Mesothelial cell of epicardium (in vitro differentiated cells): ENCODE measurements at regions not wholly inside any gene's neighbourhood (a gene's known extent, or its start where the extent isn't known, plus 50 kb on each side); places are given as distances from the start of the nearest gene placed in this dataset.

Experiments
- DNase-seq, 2 experiments: peaks; one replicate each; pipeline ENCODE4 v3.0.0; 2021; ENCODE audit warnings: low spot score in 2 of 2; ENCODE audit not compliant: unreplicated experiment in 2 of 2
- H3K27ac Mint-ChIP-seq: 2 replicates; pipeline ENCODE4 v1.8.0; 2021; ENCODE audit warnings: mixed read lengths
- H3K27me3 Mint-ChIP-seq: 2 replicates; pipeline ENCODE4 v1.8.0; 2021; ENCODE audit warnings: low read depth, mixed read lengths
- H3K36me3 Mint-ChIP-seq: 2 replicates; pipeline ENCODE4 v1.8.0; 2021; ENCODE audit warnings: mixed read lengths
- H3K4me1 Mint-ChIP-seq: 2 replicates; pipeline ENCODE4 v1.8.0; 2021; ENCODE audit warnings: mixed read lengths
- H3K4me3 Mint-ChIP-seq: 2 replicates; pipeline ENCODE4 v1.8.0; 2021; ENCODE audit warnings: mild to moderate bottlenecking, moderate library complexity, mixed read lengths
- H3K9me3 Mint-ChIP-seq: 2 replicates; pipeline ENCODE4 v1.8.0; 2021; ENCODE audit warnings: mixed read lengths
- TF ChIP-seq, protein P1 (sequence below): fragments of 200-600 bp; sonication (generic); IDR thresholded peaks from one replicate; pipeline ENCODE4 v1.5.0; 2021; ENCODE audit warnings: antibody characterized with exemption; ENCODE audit not compliant: unreplicated experiment

DNA sequence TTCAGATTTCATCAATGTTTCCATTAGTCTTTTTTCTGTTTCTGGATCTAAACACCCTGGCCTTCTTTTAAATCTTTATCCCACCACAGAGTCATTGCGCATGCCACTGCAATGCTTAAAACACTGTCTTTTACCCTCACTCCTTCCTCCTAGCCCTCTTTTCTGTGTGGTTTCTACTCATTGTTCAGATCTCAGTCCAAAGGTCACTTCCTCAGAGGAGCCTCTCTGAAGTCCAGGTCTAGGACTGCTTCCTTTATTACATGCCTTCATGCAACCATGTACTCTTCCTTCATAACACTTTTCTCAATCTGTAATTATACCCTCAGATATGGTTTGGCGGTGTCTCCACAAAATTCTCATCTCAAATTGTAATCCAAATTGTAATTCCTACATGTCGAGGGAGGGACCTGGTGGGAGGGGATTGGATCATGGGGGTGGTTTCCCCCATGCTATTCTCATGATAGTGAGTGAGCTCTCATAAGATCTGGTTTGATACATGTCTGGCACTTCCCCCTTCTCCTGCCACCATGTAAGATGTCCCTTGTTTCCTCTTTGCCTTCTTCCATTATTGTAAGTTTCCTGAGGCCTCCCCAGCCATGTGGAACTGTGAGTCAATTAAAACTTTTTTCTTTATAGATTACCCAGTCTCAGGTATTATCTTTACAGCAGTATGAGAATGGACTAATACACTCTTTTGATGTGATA, 808.9 kb downstream of the DIAPH3 start:
- Mint-ChIP-seq H3K27ac (no peak overlapping the region), H3K4me1 (peaks cover 26% of the 10 kb centered on the region), H3K4me3 (no peak overlapping the region), H3K27me3 (no peaks in the 10 kb centered on the region), H3K36me3 (no peaks in the 10 kb centered on the region), H3K9me3 (no peaks in the 10 kb centered on the region)
- TF ChIP-seq, protein P1, sequence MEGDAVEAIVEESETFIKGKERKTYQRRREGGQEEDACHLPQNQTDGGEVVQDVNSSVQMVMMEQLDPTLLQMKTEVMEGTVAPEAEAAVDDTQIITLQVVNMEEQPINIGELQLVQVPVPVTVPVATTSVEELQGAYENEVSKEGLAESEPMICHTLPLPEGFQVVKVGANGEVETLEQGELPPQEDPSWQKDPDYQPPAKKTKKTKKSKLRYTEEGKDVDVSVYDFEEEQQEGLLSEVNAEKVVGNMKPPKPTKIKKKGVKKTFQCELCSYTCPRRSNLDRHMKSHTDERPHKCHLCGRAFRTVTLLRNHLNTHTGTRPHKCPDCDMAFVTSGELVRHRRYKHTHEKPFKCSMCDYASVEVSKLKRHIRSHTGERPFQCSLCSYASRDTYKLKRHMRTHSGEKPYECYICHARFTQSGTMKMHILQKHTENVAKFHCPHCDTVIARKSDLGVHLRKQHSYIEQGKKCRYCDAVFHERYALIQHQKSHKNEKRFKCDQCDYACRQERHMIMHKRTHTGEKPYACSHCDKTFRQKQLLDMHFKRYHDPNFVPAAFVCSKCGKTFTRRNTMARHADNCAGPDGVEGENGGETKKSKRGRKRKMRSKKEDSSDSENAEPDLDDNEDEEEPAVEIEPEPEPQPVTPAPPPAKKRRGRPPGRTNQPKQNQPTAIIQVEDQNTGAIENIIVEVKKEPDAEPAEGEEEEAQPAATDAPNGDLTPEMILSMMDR = no peak
- DNase-seq = no peak

DNA sequence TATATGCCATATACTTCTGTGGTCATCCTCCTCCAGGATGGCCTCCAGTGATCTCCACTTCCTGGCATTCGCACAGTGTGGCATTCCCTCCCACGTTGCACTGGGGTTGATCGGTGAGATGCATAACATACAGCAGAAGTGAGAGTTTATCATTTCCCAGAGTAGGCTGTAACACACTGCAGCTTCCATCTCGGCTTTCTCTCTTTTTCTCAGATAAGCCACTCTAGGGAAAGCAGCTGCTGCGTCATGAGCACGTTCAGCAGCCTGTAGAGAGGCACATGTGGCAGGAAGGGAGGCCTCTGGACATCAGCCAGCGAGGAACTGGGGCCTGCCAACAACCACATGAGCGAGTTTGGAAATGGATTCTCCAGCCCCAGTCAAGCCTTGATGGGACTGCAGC, 807.1 kb downstream of the DIAPH3 start:
- Mint-ChIP-seq H3K4me1 (peaks cover 31% of the 10 kb centered on the region), H3K4me3 (no peak overlapping the region), H3K27me3 (no peaks in the 10 kb centered on the region), H3K27ac (peak overlapping the region; percentile 31), H3K9me3 (no peaks in the 10 kb centered on the region), H3K36me3 (no peaks in the 10 kb centered on the region)
- TF ChIP-seq, protein P1 = no peak
- peak in 1 of 2 experiments; percentile 52 for DNase-seq

DNA sequence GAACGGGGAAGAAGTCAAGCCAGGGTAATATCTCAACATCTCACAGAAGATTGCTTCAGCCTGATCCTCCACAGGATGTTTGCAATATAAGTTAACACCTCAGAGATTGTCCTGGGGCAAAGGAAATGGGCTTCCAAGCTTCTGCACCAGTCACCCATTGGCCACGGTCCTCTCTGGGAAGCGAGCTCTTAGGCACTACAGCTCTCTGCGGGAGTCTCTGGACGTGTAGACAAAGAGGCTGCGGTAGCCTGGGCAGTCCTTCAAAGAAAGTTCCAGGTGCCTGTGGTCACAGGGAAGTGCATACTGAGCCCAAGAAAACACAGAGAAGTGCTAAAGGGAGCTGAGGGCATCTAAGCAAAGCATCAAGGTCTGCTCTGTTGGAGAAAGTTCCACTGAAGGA, 805.7 kb downstream of the DIAPH3 start:
- Mint-ChIP-seq H3K9me3 (no peaks in the 10 kb centered on the region), H3K4me1 (peaks cover 31% of the 10 kb centered on the region), H3K36me3 (no peaks in the 10 kb centered on the region), H3K27me3 (no peaks in the 10 kb centered on the region), H3K27ac (no peak overlapping the region), H3K4me3 (no peak overlapping the region)
- DNase-seq = no peak
- TF ChIP-seq, protein P1 = no peak

DNA sequence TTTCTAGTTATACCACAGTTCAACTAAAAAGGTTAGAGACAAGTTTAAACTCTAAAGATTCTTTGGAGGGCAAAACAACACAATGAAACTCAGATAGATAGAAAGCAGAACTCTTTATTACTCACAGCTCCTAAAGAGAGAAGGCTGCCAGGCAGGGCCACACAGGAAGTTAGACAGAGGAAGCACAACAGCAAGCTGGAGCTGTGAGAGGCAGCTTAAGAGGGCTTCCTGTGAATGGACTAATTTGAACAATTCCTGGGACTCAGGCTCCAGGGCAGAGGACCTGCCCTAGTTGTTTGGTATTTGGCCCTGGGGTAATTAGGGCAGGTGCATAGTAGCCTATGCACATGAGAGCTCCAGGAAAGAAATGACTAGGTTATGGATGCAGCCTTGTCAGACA, 803.6 kb downstream of the DIAPH3 start:
- Mint-ChIP-seq H3K27ac (no peak overlapping the region), H3K27me3 (no peaks in the 10 kb centered on the region)
- no peak for DNase-seq

DNA sequence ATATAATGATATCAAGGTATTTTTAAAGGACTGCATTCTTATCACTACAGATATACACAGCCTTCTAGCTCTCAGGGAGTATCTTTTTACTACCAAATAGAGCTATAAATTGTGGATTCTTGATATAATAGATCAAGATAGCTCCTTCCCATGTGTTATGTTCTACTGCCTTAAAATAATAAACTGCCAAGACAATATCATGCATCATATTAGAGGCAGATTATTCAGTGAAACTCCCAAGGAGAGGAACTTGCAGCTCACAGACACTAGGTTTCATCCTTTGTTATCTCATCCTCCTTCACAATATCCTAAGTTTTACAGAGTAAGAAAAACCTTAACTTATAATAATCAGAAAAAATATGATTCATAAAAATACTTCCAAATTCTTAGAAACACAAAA, 802.8 kb downstream of the DIAPH3 start:
- peaks cover 29% of the 10 kb centered on the region for H3K4me1 Mint-ChIP-seq
- TF ChIP-seq, protein P1 = no peak
- no peaks in the 10 kb centered on the region for H3K36me3 Mint-ChIP-seq
- H3K27ac Mint-ChIP-seq = no peak overlapping the region
- no peak for DNase-seq
- no peak overlapping the region for H3K4me3 Mint-ChIP-seq
- H3K27me3 Mint-ChIP-seq = no peaks in the 10 kb centered on the region
- no peaks in the 10 kb centered on the region for H3K9me3 Mint-ChIP-seq

More for the DNA sequence above, 803.6 kb downstream of the DIAPH3 start:
- TF ChIP-seq, protein P1 = no peak
- H3K36me3 Mint-ChIP-seq = no peaks in the 10 kb centered on the region
- H3K4me3 Mint-ChIP-seq = no peak overlapping the region
- H3K9me3 Mint-ChIP-seq = no peaks in the 10 kb centered on the region
- H3K4me1 Mint-ChIP-seq = peaks cover 31% of the 10 kb centered on the region
